ENCODE measurements at regions not wholly inside any gene's neighbourhood (a gene's known extent, or its start where the extent isn't known, plus 50 kb on each side); places are given as distances from the start of the nearest gene placed in this dataset.

DNA sequence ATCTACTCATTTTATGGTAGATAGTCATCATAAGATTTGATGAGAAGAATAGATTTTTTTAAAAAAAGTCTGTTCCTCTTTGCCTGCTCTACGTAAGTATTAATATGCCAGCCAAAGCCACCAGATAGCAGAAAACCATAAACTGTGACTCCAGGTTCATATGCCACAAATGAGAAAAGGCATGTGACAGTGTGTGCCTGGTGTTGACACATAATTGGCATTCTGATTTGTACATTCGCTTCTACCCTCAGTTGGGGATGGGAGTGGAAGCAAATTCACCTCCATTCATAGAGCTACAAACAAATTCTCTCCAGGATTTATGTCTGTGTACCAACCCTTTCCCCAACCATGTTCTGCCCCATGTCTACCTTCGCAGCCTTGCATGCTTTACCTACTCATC, 391.6 kb downstream of the PMP22 start:
- DNase-seq (ENCODE audit: low read depth) = no peak
- TF ChIP-seq, protein P1, sequence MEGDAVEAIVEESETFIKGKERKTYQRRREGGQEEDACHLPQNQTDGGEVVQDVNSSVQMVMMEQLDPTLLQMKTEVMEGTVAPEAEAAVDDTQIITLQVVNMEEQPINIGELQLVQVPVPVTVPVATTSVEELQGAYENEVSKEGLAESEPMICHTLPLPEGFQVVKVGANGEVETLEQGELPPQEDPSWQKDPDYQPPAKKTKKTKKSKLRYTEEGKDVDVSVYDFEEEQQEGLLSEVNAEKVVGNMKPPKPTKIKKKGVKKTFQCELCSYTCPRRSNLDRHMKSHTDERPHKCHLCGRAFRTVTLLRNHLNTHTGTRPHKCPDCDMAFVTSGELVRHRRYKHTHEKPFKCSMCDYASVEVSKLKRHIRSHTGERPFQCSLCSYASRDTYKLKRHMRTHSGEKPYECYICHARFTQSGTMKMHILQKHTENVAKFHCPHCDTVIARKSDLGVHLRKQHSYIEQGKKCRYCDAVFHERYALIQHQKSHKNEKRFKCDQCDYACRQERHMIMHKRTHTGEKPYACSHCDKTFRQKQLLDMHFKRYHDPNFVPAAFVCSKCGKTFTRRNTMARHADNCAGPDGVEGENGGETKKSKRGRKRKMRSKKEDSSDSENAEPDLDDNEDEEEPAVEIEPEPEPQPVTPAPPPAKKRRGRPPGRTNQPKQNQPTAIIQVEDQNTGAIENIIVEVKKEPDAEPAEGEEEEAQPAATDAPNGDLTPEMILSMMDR (IDR thresholded peaks at IDR 0.05; ENCODE audit: insufficient read depth, low read depth, low read length, missing control alignments) = no peak
- no peak overlapping the region for H3K4me3 ChIP-seq (ENCODE audit: low read length)

GRCh38 chr17:14871921-14872320, 393.2 kb downstream of the PMP22 start:
- TF ChIP-seq, protein P1 (IDR thresholded peaks at IDR 0.05; ENCODE audit: insufficient read depth, low read depth, low read length, missing control alignments) = no peak
- peak; percentile 28 for DNase-seq (ENCODE audit: low read depth)

GRCh38 chr17:14866266-14866665, 398.9 kb downstream of the PMP22 start:
- H3K4me3 ChIP-seq (ENCODE audit: low read length) = no peak overlapping the region
- no peak for DNase-seq (ENCODE audit: low read depth)
- TF ChIP-seq, protein P1 (IDR thresholded peaks at IDR 0.05; ENCODE audit: insufficient read depth, low read depth, low read length, missing control alignments) = no peak

More at GRCh38 chr17:14871921-14872320, 393.2 kb downstream of the PMP22 start:
- no peak overlapping the region for H3K4me3 ChIP-seq (ENCODE audit: low read length)

DNA sequence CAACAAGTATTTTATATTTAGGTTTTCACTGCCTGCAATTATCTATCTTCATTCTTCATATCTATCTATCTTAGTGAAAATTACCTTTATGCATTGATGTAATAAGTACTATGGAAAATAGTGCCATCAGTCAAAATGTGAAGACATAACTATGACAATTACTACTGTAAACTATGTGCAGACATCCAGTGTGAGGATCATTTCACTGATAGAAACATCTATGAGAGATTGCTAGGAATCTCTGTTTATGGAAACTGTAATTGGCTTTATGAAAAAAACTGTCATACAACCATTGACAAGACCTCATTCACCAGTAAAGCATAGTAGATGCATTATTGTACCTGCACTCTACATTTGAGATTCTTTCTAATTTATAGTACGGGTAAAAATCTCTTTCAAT, 401.0 kb downstream of the PMP22 start:
- TF ChIP-seq, protein P1 (IDR thresholded peaks at IDR 0.05; ENCODE audit: insufficient read depth, low read depth, low read length, missing control alignments) = no peak

GRCh38 chr17:14859542-14859941, 405.6 kb downstream of the PMP22 start:
- no peak overlapping the region for H3K4me3 ChIP-seq (ENCODE audit: low read length)
- no peak for DNase-seq (ENCODE audit: low read depth)
- TF ChIP-seq, protein P1 (IDR thresholded peaks at IDR 0.05; ENCODE audit: insufficient read depth, low read depth, low read length, missing control alignments) = no peak

More for the DNA sequence above, 401.0 kb downstream of the PMP22 start:
- no peak for DNase-seq (ENCODE audit: low read depth)
- H3K4me3 ChIP-seq (ENCODE audit: low read length) = no peak overlapping the region

- H3K4me3 ChIP-seq (ENCODE audit: low read length) = no peak overlapping the region
- no peak for DNase-seq (ENCODE audit: low read depth)
- TF ChIP-seq, protein P1 (IDR thresholded peaks at IDR 0.05; ENCODE audit: insufficient read depth, low read depth, low read length, missing control alignments) = no peak
These were observed 408.9 kb downstream of the PMP22 start for GRCh38 chr17:14856176-14856575.

GRCh38 chr17:14854691-14855090, 410.4 kb downstream of the PMP22 start:
- DNase-seq (ENCODE audit: low read depth) = no peak
- TF ChIP-seq, protein P1 (IDR thresholded peaks at IDR 0.05; ENCODE audit: insufficient read depth, low read depth, low read length, missing control alignments) = no peak
- no peak overlapping the region for H3K4me3 ChIP-seq (ENCODE audit: low read length)
